ENCODE measurements at regions not wholly inside any gene's neighbourhood (a gene's known extent, or its start where the extent isn't known, plus 50 kb on each side); places are given as distances from the start of the nearest gene placed in this dataset.
"Not testable (repeated sequence)": the region's sequence is repeated elsewhere in the genome, so short reads cannot be mapped to it uniquely, and the experiment has no call there.

- Mint-ChIP-seq H3K9me3 (ENCODE audit: unreplicated experiment) (peaks cover 17% of the 10 kb centered on the region), H3K4me3 (ENCODE audit: unreplicated experiment) (peak overlapping the region; percentile 64)
- H3K27ac Mint-ChIP-seq (ENCODE audit: unreplicated experiment); H3K36me3 Mint-ChIP-seq (ENCODE audit: unreplicated experiment); H3K27me3 Mint-ChIP-seq (ENCODE audit: unreplicated experiment); H3K4me1 Mint-ChIP-seq (ENCODE audit: unreplicated experiment): not testable (repeated sequence)
- peak; percentile 86 for DNase-seq (ENCODE audit: extremely low spot score, unreplicated experiment)
These were observed 261.9 kb downstream of the ZNF37A start for GRCh38 chr10:38355911-38356526.

GRCh38 chr10:38356527-38356926, 262.4 kb downstream of the ZNF37A start:
- H3K9me3 Mint-ChIP-seq (ENCODE audit: unreplicated experiment) = peaks cover 18% of the 10 kb centered on the region
- H3K27me3 Mint-ChIP-seq (ENCODE audit: unreplicated experiment); H3K36me3 Mint-ChIP-seq (ENCODE audit: unreplicated experiment); H3K4me3 Mint-ChIP-seq (ENCODE audit: unreplicated experiment); H3K27ac Mint-ChIP-seq (ENCODE audit: unreplicated experiment); H3K4me1 Mint-ChIP-seq (ENCODE audit: unreplicated experiment); DNase-seq (ENCODE audit: extremely low spot score, unreplicated experiment): not testable (repeated sequence)

GRCh38 chr10:38362514-38362913, 268.4 kb downstream of the ZNF37A start:
- DNase-seq (ENCODE audit: extremely low spot score, unreplicated experiment); H3K27ac Mint-ChIP-seq (ENCODE audit: unreplicated experiment); H3K4me1 Mint-ChIP-seq (ENCODE audit: unreplicated experiment); H3K4me3 Mint-ChIP-seq (ENCODE audit: unreplicated experiment); H3K36me3 Mint-ChIP-seq (ENCODE audit: unreplicated experiment); H3K27me3 Mint-ChIP-seq (ENCODE audit: unreplicated experiment): not testable (repeated sequence)
- peaks cover 28% of the 10 kb centered on the region for H3K9me3 Mint-ChIP-seq (ENCODE audit: unreplicated experiment)

GRCh38 chr10:38364073-38364472, 269.9 kb downstream of the ZNF37A start:
- not testable (repeated sequence) for H3K27me3 Mint-ChIP-seq (ENCODE audit: unreplicated experiment); H3K4me1 Mint-ChIP-seq (ENCODE audit: unreplicated experiment); H3K27ac Mint-ChIP-seq (ENCODE audit: unreplicated experiment); H3K4me3 Mint-ChIP-seq (ENCODE audit: unreplicated experiment); DNase-seq (ENCODE audit: extremely low spot score, unreplicated experiment); H3K36me3 Mint-ChIP-seq (ENCODE audit: unreplicated experiment)
- H3K9me3 Mint-ChIP-seq (ENCODE audit: unreplicated experiment) = peaks cover 28% of the 10 kb centered on the region

- H3K9me3 Mint-ChIP-seq (ENCODE audit: unreplicated experiment) = peaks cover 24% of the 10 kb centered on the region
- not testable (repeated sequence) for H3K4me3 Mint-ChIP-seq (ENCODE audit: unreplicated experiment); H3K27me3 Mint-ChIP-seq (ENCODE audit: unreplicated experiment); DNase-seq (ENCODE audit: extremely low spot score, unreplicated experiment); H3K36me3 Mint-ChIP-seq (ENCODE audit: unreplicated experiment); H3K27ac Mint-ChIP-seq (ENCODE audit: unreplicated experiment); H3K4me1 Mint-ChIP-seq (ENCODE audit: unreplicated experiment)
These were observed 271.8 kb downstream of the ZNF37A start for GRCh38 chr10:38365917-38366316.

GRCh38 chr10:38383800-38384199, 289.7 kb downstream of the ZNF37A start:
- peaks cover 36% of the 10 kb centered on the region for H3K9me3 Mint-ChIP-seq (ENCODE audit: unreplicated experiment)
- not testable (repeated sequence) for H3K36me3 Mint-ChIP-seq (ENCODE audit: unreplicated experiment); DNase-seq (ENCODE audit: extremely low spot score, unreplicated experiment); H3K27ac Mint-ChIP-seq (ENCODE audit: unreplicated experiment); H3K27me3 Mint-ChIP-seq (ENCODE audit: unreplicated experiment); H3K4me1 Mint-ChIP-seq (ENCODE audit: unreplicated experiment); H3K4me3 Mint-ChIP-seq (ENCODE audit: unreplicated experiment)

GRCh38 chr10:38386869-38387268, 292.7 kb downstream of the ZNF37A start:
- peaks cover 29% of the 10 kb centered on the region for H3K9me3 Mint-ChIP-seq (ENCODE audit: unreplicated experiment)
- not testable (repeated sequence) for DNase-seq (ENCODE audit: extremely low spot score, unreplicated experiment); H3K27ac Mint-ChIP-seq (ENCODE audit: unreplicated experiment); H3K27me3 Mint-ChIP-seq (ENCODE audit: unreplicated experiment); H3K4me3 Mint-ChIP-seq (ENCODE audit: unreplicated experiment); H3K36me3 Mint-ChIP-seq (ENCODE audit: unreplicated experiment); H3K4me1 Mint-ChIP-seq (ENCODE audit: unreplicated experiment)

GRCh38 chr10:38390725-38391124, 296.6 kb downstream of the ZNF37A start:
- H3K27me3 Mint-ChIP-seq (ENCODE audit: unreplicated experiment); DNase-seq (ENCODE audit: extremely low spot score, unreplicated experiment); H3K36me3 Mint-ChIP-seq (ENCODE audit: unreplicated experiment); H3K4me3 Mint-ChIP-seq (ENCODE audit: unreplicated experiment); H3K4me1 Mint-ChIP-seq (ENCODE audit: unreplicated experiment); H3K27ac Mint-ChIP-seq (ENCODE audit: unreplicated experiment): not testable (repeated sequence)
- H3K9me3 Mint-ChIP-seq (ENCODE audit: unreplicated experiment) = peaks cover 18% of the 10 kb centered on the region

GRCh38 chr10:38395465-38395864, 301.3 kb downstream of the ZNF37A start:
- H3K9me3 Mint-ChIP-seq (ENCODE audit: unreplicated experiment) = peaks cover 20% of the 10 kb centered on the region
- H3K27me3 Mint-ChIP-seq (ENCODE audit: unreplicated experiment); H3K4me1 Mint-ChIP-seq (ENCODE audit: unreplicated experiment); H3K36me3 Mint-ChIP-seq (ENCODE audit: unreplicated experiment); H3K27ac Mint-ChIP-seq (ENCODE audit: unreplicated experiment); H3K4me3 Mint-ChIP-seq (ENCODE audit: unreplicated experiment); DNase-seq (ENCODE audit: extremely low spot score, unreplicated experiment): not testable (repeated sequence)

GRCh38 chr10:38396178-38396954, 302.2 kb downstream of the ZNF37A start:
- DNase-seq (ENCODE audit: extremely low spot score, unreplicated experiment); H3K27me3 Mint-ChIP-seq (ENCODE audit: unreplicated experiment); H3K27ac Mint-ChIP-seq (ENCODE audit: unreplicated experiment); H3K4me1 Mint-ChIP-seq (ENCODE audit: unreplicated experiment); H3K36me3 Mint-ChIP-seq (ENCODE audit: unreplicated experiment); H3K4me3 Mint-ChIP-seq (ENCODE audit: unreplicated experiment): not testable (repeated sequence)
- H3K9me3 Mint-ChIP-seq (ENCODE audit: unreplicated experiment) = peaks cover 14% of the 10 kb centered on the region

GRCh38 chr10:38401565-38401964, 307.4 kb downstream of the ZNF37A start:
- H3K27me3 Mint-ChIP-seq (ENCODE audit: unreplicated experiment); DNase-seq (ENCODE audit: extremely low spot score, unreplicated experiment); H3K36me3 Mint-ChIP-seq (ENCODE audit: unreplicated experiment); H3K9me3 Mint-ChIP-seq (ENCODE audit: unreplicated experiment); H3K4me1 Mint-ChIP-seq (ENCODE audit: unreplicated experiment); H3K27ac Mint-ChIP-seq (ENCODE audit: unreplicated experiment); H3K4me3 Mint-ChIP-seq (ENCODE audit: unreplicated experiment): not testable (repeated sequence)

Data from osteocyte (in vitro differentiated cells).